Endothelial cell of umbilical vein (primary cell): ENCODE measurements at regions not wholly inside any gene's neighbourhood (a gene's known extent, or its start where the extent isn't known, plus 50 kb on each side); places are given as distances from the start of the nearest gene placed in this dataset.

Experiments
- EZH2 ChIP-seq: IDR thresholded peaks from 2 replicates; pipeline ENCODE4 v1.6.1; 2012; ENCODE audit warnings: borderline replicate concordance, low read depth, mild to moderate bottlenecking, moderate library complexity, low read length, inconsistent platforms; ENCODE audit not compliant: severe bottlenecking
- FOS ChIP-seq: IDR thresholded peaks from 2 replicates; pipeline ENCODE4 v1.6.1; 2011; ENCODE audit warnings: mild to moderate bottlenecking, low read length, moderate library complexity, borderline replicate concordance; ENCODE audit not compliant: insufficient read depth
- GATA2 ChIP-seq: IDR thresholded peaks from 2 replicates; pipeline ENCODE4 v1.7.0; 2011; ENCODE audit warnings: low read depth, mild to moderate bottlenecking, moderate library complexity, mixed read lengths, low read length; ENCODE audit not compliant: insufficient read length, insufficient read depth
- MYC ChIP-seq: IDR thresholded peaks from one replicate; pipeline ENCODE4 v1.6.1; 2011; ENCODE audit warnings: mild to moderate bottlenecking, low read depth, low read length
- POLR2A ChIP-seq: IDR thresholded peaks from 2 replicates; pipeline ENCODE4 v1.6.1; 2012; ENCODE audit warnings: low read depth, mild to moderate bottlenecking, control low read depth, low read length
- POLR2AphosphoS5 ChIP-seq: IDR thresholded peaks from 2 replicates; pipeline ENCODE4 v1.6.1; 2012; ENCODE audit warnings: low read depth, mild to moderate bottlenecking, control low read depth, low read length, moderate library complexity; ENCODE audit not compliant: insufficient read depth
- TF ChIP-seq, protein P1 (sequence below), 2 donors: IDR thresholded peaks; 1 replicate in 1 of 2; 2 replicates in 1 of 2; pipeline ENCODE4 v1.5.1; 2011; ENCODE audit warnings: low read length in 2 of 2, mild to moderate bottlenecking in 2 of 2, moderate library complexity in 2 of 2, control low read depth in 1 of 2, inconsistent platforms in 1 of 2, low read depth in 1 of 2; ENCODE audit not compliant: insufficient read depth in 1 of 2; ENCODE audit errors: extremely low read depth in 1 of 2
- TF ChIP-seq, protein P2 (sequence below): IDR thresholded peaks from 2 replicates; pipeline ENCODE4 v1.6.1; 2011; ENCODE audit not compliant: insufficient read depth, insufficient read length

DNA sequence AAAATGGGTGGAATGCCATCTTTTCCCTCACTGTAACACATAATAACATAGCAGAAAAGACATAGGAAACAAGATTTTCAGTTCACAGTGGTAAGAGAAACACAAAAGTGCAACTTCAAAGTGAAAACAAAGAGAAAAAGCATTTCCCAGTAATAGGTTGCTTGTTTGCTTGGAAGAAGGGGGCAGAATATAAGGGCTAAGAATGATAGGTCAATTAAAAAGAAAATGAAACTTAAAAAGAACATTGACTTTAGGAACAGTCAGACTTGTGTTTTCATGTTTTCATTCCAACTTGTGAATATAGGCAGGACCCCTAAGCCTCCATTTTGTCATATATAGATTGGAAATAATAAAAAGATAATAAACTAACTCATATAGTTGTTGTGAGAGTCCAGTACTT is 168.2 kb upstream of the PPP3CA start:
- TF ChIP-seq, protein P1, sequence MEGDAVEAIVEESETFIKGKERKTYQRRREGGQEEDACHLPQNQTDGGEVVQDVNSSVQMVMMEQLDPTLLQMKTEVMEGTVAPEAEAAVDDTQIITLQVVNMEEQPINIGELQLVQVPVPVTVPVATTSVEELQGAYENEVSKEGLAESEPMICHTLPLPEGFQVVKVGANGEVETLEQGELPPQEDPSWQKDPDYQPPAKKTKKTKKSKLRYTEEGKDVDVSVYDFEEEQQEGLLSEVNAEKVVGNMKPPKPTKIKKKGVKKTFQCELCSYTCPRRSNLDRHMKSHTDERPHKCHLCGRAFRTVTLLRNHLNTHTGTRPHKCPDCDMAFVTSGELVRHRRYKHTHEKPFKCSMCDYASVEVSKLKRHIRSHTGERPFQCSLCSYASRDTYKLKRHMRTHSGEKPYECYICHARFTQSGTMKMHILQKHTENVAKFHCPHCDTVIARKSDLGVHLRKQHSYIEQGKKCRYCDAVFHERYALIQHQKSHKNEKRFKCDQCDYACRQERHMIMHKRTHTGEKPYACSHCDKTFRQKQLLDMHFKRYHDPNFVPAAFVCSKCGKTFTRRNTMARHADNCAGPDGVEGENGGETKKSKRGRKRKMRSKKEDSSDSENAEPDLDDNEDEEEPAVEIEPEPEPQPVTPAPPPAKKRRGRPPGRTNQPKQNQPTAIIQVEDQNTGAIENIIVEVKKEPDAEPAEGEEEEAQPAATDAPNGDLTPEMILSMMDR (IDR thresholded peaks at IDR 0.05; ENCODE audit: extremely low read depth in 1 of 2, insufficient read depth in 1 of 2, low read depth in 1 of 2, low read length in 2 of 2): no peak
- TF ChIP-seq POLR2A (no peak), POLR2AphosphoS5 (no peak), EZH2 (no peak), MYC (no peak), GATA2 (no peak), FOS (no peak)
- TF ChIP-seq, protein P2, sequence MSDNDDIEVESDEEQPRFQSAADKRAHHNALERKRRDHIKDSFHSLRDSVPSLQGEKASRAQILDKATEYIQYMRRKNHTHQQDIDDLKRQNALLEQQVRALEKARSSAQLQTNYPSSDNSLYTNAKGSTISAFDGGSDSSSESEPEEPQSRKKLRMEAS: no peak
